ENCODE measurements at regions not wholly inside any gene's neighbourhood (a gene's known extent, or its start where the extent isn't known, plus 50 kb on each side); places are given as distances from the start of the nearest gene placed in this dataset.

GRCh38 chr13:88862095-88862620 lies 1191.0 kb downstream of the SLITRK5 start:
- no peaks in the 10 kb centered on the region for H3K27me3 ChIP-seq (ENCODE audit: control insufficient read depth in 5 of 5, insufficient read depth in 4 of 5, low read length in 5 of 5)
- no peak overlapping the region for H3K4me3 ChIP-seq (ENCODE audit: low read depth in 1 of 5, low read length in 5 of 5)
- no peaks in the 10 kb centered on the region for H3K4me1 ChIP-seq (ENCODE audit: control insufficient read depth in 5 of 5, insufficient read depth in 5 of 5, low read length in 5 of 5)
- no peaks in the 10 kb centered on the region for H3K36me3 ChIP-seq (ENCODE audit: control insufficient read depth in 5 of 5, insufficient read depth in 5 of 5, low read length in 5 of 5)
- no peaks in the 10 kb centered on the region for H3K9me3 ChIP-seq (ENCODE audit: control insufficient read depth in 5 of 5, low read length in 5 of 5)
- H3K27ac ChIP-seq (ENCODE audit: low read depth, low read length) = no peak overlapping the region
- H3K9ac ChIP-seq (ENCODE audit: low read length in 5 of 5) = no peak overlapping the region

- Histone ChIP-seq H3K36me3 (ENCODE audit: control insufficient read depth in 5 of 5, insufficient read depth in 5 of 5, low read length in 5 of 5) (no peaks in the 10 kb centered on the region), H3K27ac (ENCODE audit: low read depth, low read length) (no peak overlapping the region), H3K27me3 (ENCODE audit: control insufficient read depth in 5 of 5, insufficient read depth in 4 of 5, low read length in 5 of 5) (no peaks in the 10 kb centered on the region), H3K4me1 (ENCODE audit: control insufficient read depth in 5 of 5, insufficient read depth in 5 of 5, low read length in 5 of 5) (no peaks in the 10 kb centered on the region), H3K9me3 (ENCODE audit: control insufficient read depth in 5 of 5, low read length in 5 of 5) (no peaks in the 10 kb centered on the region), H3K9ac (ENCODE audit: low read length in 5 of 5) (no peak overlapping the region), H3K4me3 (ENCODE audit: low read depth in 1 of 5, low read length in 5 of 5) (no peak overlapping the region)
Observed at GRCh38 chr13:88863116-88863515, 1191.9 kb downstream of the SLITRK5 start.

GRCh38 chr13:88866195-88866594 lies 1195.0 kb downstream of the SLITRK5 start:
- H3K4me3 ChIP-seq (ENCODE audit: low read depth in 1 of 5, low read length in 5 of 5) = no peak overlapping the region
- no peaks in the 10 kb centered on the region for H3K4me1 ChIP-seq (ENCODE audit: control insufficient read depth in 5 of 5, insufficient read depth in 5 of 5, low read length in 5 of 5)
- no peak overlapping the region for H3K9ac ChIP-seq (ENCODE audit: low read length in 5 of 5)
- no peaks in the 10 kb centered on the region for H3K9me3 ChIP-seq (ENCODE audit: control insufficient read depth in 5 of 5, low read length in 5 of 5)
- no peaks in the 10 kb centered on the region for H3K27me3 ChIP-seq (ENCODE audit: control insufficient read depth in 5 of 5, insufficient read depth in 4 of 5, low read length in 5 of 5)
- no peak overlapping the region for H3K27ac ChIP-seq (ENCODE audit: low read depth, low read length)
- H3K36me3 ChIP-seq (ENCODE audit: control insufficient read depth in 5 of 5, insufficient read depth in 5 of 5, low read length in 5 of 5) = no peaks in the 10 kb centered on the region

GRCh38 chr13:88883741-88884140 lies 1212.6 kb downstream of the SLITRK5 start:
- Histone ChIP-seq H3K9ac (ENCODE audit: low read length in 5 of 5) (no peak overlapping the region), H3K4me1 (ENCODE audit: control insufficient read depth in 5 of 5, insufficient read depth in 5 of 5, low read length in 5 of 5) (no peaks in the 10 kb centered on the region), H3K9me3 (ENCODE audit: control insufficient read depth in 5 of 5, low read length in 5 of 5) (peaks cover 0 to 6% (median 0%) of the 10 kb centered on the region in 5 donors), H3K4me3 (ENCODE audit: low read depth in 1 of 5, low read length in 5 of 5) (no peak overlapping the region), H3K36me3 (ENCODE audit: control insufficient read depth in 5 of 5, insufficient read depth in 5 of 5, low read length in 5 of 5) (no peaks in the 10 kb centered on the region), H3K27ac (ENCODE audit: low read depth, low read length) (no peak overlapping the region), H3K27me3 (ENCODE audit: control insufficient read depth in 5 of 5, insufficient read depth in 4 of 5, low read length in 5 of 5) (no peaks in the 10 kb centered on the region)

GRCh38 chr13:88887045-88887662 lies 1216.0 kb downstream of the SLITRK5 start:
- H3K4me1 ChIP-seq (ENCODE audit: control insufficient read depth in 5 of 5, insufficient read depth in 5 of 5, low read length in 5 of 5) = no peaks in the 10 kb centered on the region
- no peaks in the 10 kb centered on the region for H3K27me3 ChIP-seq (ENCODE audit: control insufficient read depth in 5 of 5, insufficient read depth in 4 of 5, low read length in 5 of 5)
- H3K36me3 ChIP-seq (ENCODE audit: control insufficient read depth in 5 of 5, insufficient read depth in 5 of 5, low read length in 5 of 5) = no peaks in the 10 kb centered on the region
- peaks cover 0 to 3% (median 0%) of the 10 kb centered on the region in 5 donors for H3K9me3 ChIP-seq (ENCODE audit: control insufficient read depth in 5 of 5, low read length in 5 of 5)
- H3K9ac ChIP-seq (ENCODE audit: low read length in 5 of 5) = no peak overlapping the region
- no peak overlapping the region for H3K4me3 ChIP-seq (ENCODE audit: low read depth in 1 of 5, low read length in 5 of 5)
- H3K27ac ChIP-seq (ENCODE audit: low read depth, low read length) = no peak overlapping the region

- H3K27me3 ChIP-seq (ENCODE audit: control insufficient read depth in 5 of 5, insufficient read depth in 4 of 5, low read length in 5 of 5) = no peaks in the 10 kb centered on the region
- no peak overlapping the region for H3K4me3 ChIP-seq (ENCODE audit: low read depth in 1 of 5, low read length in 5 of 5)
- H3K9me3 ChIP-seq (ENCODE audit: control insufficient read depth in 5 of 5, low read length in 5 of 5) = no peaks in the 10 kb centered on the region
- no peak overlapping the region for H3K27ac ChIP-seq (ENCODE audit: low read depth, low read length)
- H3K4me1 ChIP-seq (ENCODE audit: control insufficient read depth in 5 of 5, insufficient read depth in 5 of 5, low read length in 5 of 5) = no peaks in the 10 kb centered on the region
- no peaks in the 10 kb centered on the region for H3K36me3 ChIP-seq (ENCODE audit: control insufficient read depth in 5 of 5, insufficient read depth in 5 of 5, low read length in 5 of 5)
- no peak overlapping the region for H3K9ac ChIP-seq (ENCODE audit: low read length in 5 of 5)
Observed at GRCh38 chr13:88895261-88895941, 1224.2 kb downstream of the SLITRK5 start.

DNA sequence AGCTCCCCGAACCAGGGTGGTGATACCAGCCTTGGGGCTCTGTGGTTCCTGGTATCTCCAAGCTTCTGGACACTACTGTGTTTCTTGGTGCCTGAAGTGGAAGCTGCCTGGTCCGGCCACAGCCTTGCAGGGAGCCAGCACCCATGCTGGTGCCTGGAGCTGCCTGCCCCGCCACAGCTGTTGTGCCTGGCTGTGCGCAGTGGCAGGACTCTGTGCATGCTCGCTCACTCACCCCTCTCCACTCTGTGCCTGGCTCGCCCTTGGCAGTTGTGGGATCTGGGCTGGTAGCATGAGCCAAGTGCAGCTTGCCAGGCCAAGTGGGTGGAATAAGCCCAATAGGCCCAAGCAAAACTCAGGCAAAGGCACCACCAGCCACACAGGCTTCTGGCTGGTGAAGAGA lies 1225.3 kb downstream of the SLITRK5 start:
- Histone ChIP-seq H3K36me3 (ENCODE audit: control insufficient read depth in 5 of 5, insufficient read depth in 5 of 5, low read length in 5 of 5) (no peaks in the 10 kb centered on the region), H3K4me3 (ENCODE audit: low read depth in 1 of 5, low read length in 5 of 5) (no peak overlapping the region), H3K9me3 (ENCODE audit: control insufficient read depth in 5 of 5, low read length in 5 of 5) (no peaks in the 10 kb centered on the region), H3K9ac (ENCODE audit: low read length in 5 of 5) (no peak overlapping the region), H3K27me3 (ENCODE audit: control insufficient read depth in 5 of 5, insufficient read depth in 4 of 5, low read length in 5 of 5) (no peaks in the 10 kb centered on the region), H3K4me1 (ENCODE audit: control insufficient read depth in 5 of 5, insufficient read depth in 5 of 5, low read length in 5 of 5) (no peaks in the 10 kb centered on the region), H3K27ac (ENCODE audit: low read depth, low read length) (no peak overlapping the region)

DNA sequence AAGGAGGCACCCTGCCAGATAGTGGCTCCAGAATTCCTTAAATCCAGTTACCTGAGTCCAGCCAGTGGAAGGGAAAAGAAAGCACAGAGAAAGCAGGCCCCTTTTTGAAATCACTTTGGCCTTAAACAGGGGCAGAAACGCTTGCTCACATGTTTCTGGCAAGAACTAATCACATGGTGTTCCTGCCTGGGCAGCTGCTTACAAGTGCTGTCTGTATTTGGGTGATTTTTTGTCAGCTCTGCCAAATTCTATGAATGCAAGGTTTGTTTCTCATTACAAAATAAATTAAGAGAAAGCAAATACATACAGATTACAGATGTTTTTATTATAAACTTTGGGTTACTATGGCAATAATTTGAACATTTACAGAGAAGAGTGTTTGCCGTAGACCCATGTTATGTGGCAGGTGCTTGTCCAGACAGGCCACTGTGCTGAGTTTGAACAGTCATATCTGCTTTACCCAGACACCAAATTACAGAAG lies 1237.8 kb downstream of the SLITRK5 start:
- Histone ChIP-seq H3K4me1 (ENCODE audit: control insufficient read depth in 5 of 5, insufficient read depth in 5 of 5, low read length in 5 of 5) (peaks cover 0 to 7% (median 0%) of the 10 kb centered on the region in 5 donors), H3K9me3 (ENCODE audit: control insufficient read depth in 5 of 5, low read length in 5 of 5) (no peaks in the 10 kb centered on the region), H3K9ac (ENCODE audit: low read length in 5 of 5) (no peak overlapping the region), H3K27ac (ENCODE audit: low read depth, low read length) (no peak overlapping the region), H3K4me3 (ENCODE audit: low read depth in 1 of 5, low read length in 5 of 5) (no peak overlapping the region), H3K27me3 (ENCODE audit: control insufficient read depth in 5 of 5, insufficient read depth in 4 of 5, low read length in 5 of 5) (no peaks in the 10 kb centered on the region), H3K36me3 (ENCODE audit: control insufficient read depth in 5 of 5, insufficient read depth in 5 of 5, low read length in 5 of 5) (no peaks in the 10 kb centered on the region)

- no peaks in the 10 kb centered on the region for H3K4me1 ChIP-seq (ENCODE audit: control insufficient read depth in 5 of 5, insufficient read depth in 5 of 5, low read length in 5 of 5)
- H3K4me3 ChIP-seq (ENCODE audit: low read depth in 1 of 5, low read length in 5 of 5) = no peak overlapping the region
- no peaks in the 10 kb centered on the region for H3K27me3 ChIP-seq (ENCODE audit: control insufficient read depth in 5 of 5, insufficient read depth in 4 of 5, low read length in 5 of 5)
- H3K9ac ChIP-seq (ENCODE audit: low read length in 5 of 5) = no peak overlapping the region
- H3K9me3 ChIP-seq (ENCODE audit: control insufficient read depth in 5 of 5, low read length in 5 of 5) = peaks cover 0 to 7% (median 3%) of the 10 kb centered on the region in 5 donors
- H3K36me3 ChIP-seq (ENCODE audit: control insufficient read depth in 5 of 5, insufficient read depth in 5 of 5, low read length in 5 of 5) = no peaks in the 10 kb centered on the region
- H3K27ac ChIP-seq (ENCODE audit: low read depth, low read length) = no peak overlapping the region
Observed at GRCh38 chr13:88919970-88920628, 1248.9 kb downstream of the SLITRK5 start.

DNA sequence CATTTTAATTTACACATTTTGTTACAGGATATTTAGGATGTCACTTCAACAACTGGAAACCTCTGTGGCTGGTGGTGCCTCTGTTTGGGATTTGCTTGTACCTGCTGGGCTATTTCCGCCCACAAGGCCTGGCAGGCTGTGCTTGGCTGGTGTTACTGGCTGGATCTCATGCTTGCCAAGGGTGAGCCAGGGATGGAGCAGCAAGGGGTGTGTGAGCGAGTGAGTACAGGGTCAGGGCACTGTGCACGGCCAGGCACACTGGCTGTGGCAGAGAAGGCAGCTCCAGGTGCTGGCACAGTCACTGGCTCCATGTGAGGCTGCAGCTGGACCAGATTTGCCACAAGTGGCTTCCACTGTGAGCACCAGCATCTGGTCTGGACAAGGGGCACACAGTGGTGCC lies 1254.8 kb downstream of the SLITRK5 start:
- no peaks in the 10 kb centered on the region for H3K4me1 ChIP-seq (ENCODE audit: control insufficient read depth in 5 of 5, insufficient read depth in 5 of 5, low read length in 5 of 5)
- H3K27me3 ChIP-seq (ENCODE audit: control insufficient read depth in 5 of 5, insufficient read depth in 4 of 5, low read length in 5 of 5) = no peaks in the 10 kb centered on the region
- no peaks in the 10 kb centered on the region for H3K36me3 ChIP-seq (ENCODE audit: control insufficient read depth in 5 of 5, insufficient read depth in 5 of 5, low read length in 5 of 5)
- peaks cover 0 to 12% (median 6%) of the 10 kb centered on the region in 5 donors for H3K9me3 ChIP-seq (ENCODE audit: control insufficient read depth in 5 of 5, low read length in 5 of 5)
- no peak overlapping the region for H3K27ac ChIP-seq (ENCODE audit: low read depth, low read length)
- no peak overlapping the region for H3K4me3 ChIP-seq (ENCODE audit: low read depth in 1 of 5, low read length in 5 of 5)
- H3K9ac ChIP-seq (ENCODE audit: low read length in 5 of 5) = no peak overlapping the region

All from subcutaneous abdominal adipose tissue (tissue), 5 donors.